Bone marrow (tissue), 2 donors: ENCODE measurements at regions not wholly inside any gene's neighbourhood (a gene's known extent, or its start where the extent isn't known, plus 50 kb on each side); places are given as distances from the start of the nearest gene placed in this dataset.

Experiments used
- DNase-seq, 2 donors: peaks; one replicate each; lab custom pipeline; 2025; lab: John Stamatoyannopoulos, UW

GRCh38 chr2:5343785-5344335 lies 348.3 kb upstream of the SOX11 start:
- no peak for DNase-seq

GRCh38 chr2:5352286-5352685 lies 339.9 kb upstream of the SOX11 start:
- no peak for DNase-seq

- no peak for DNase-seq
These were observed 338.6 kb upstream of the SOX11 start for GRCh38 chr2:5353565-5353964.

- DNase-seq, result no peak
These were observed 332.8 kb upstream of the SOX11 start for GRCh38 chr2:5359397-5359796.

- DNase-seq, result no peak
These were observed 332.1 kb upstream of the SOX11 start for GRCh38 chr2:5360081-5360480.

- DNase-seq, result no peak
These were observed 327.8 kb upstream of the SOX11 start for GRCh38 chr2:5364361-5364760.

- DNase-seq, result peak in 1 of 2 donors; percentile 41
These were observed 326.2 kb upstream of the SOX11 start for GRCh38 chr2:5365871-5366461.

- DNase-seq, result no peak
These were observed 324.9 kb upstream of the SOX11 start for GRCh38 chr2:5367321-5367720.

- DNase-seq, result no peak
These were observed 323.9 kb upstream of the SOX11 start for GRCh38 chr2:5368263-5368662.

GRCh38 chr2:5369510-5369909 lies 322.7 kb upstream of the SOX11 start:
- DNase-seq, result no peak

- no peak for DNase-seq
These were observed 322.0 kb upstream of the SOX11 start for GRCh38 chr2:5370158-5370557.

GRCh38 chr2:5372141-5372540 lies 320.0 kb upstream of the SOX11 start:
- DNase-seq, result no peak

GRCh38 chr2:5373200-5373599 lies 319.0 kb upstream of the SOX11 start:
- no peak for DNase-seq

- DNase-seq, result no peak
These were observed 317.4 kb upstream of the SOX11 start for GRCh38 chr2:5374762-5375161.

GRCh38 chr2:5377323-5377722 lies 314.9 kb upstream of the SOX11 start:
- no peak for DNase-seq

GRCh38 chr2:5379811-5380210 lies 312.4 kb upstream of the SOX11 start:
- no peak for DNase-seq

GRCh38 chr2:5385596-5385995 lies 306.6 kb upstream of the SOX11 start:
- no peak for DNase-seq

- DNase-seq, result no peak
These were observed 304.8 kb upstream of the SOX11 start for GRCh38 chr2:5387406-5387805.

GRCh38 chr2:5389740-5390139 lies 302.4 kb upstream of the SOX11 start:
- DNase-seq, result no peak

GRCh38 chr2:5391362-5391761 lies 300.8 kb upstream of the SOX11 start:
- no peak for DNase-seq

- no peak for DNase-seq
These were observed 299.5 kb upstream of the SOX11 start for GRCh38 chr2:5392658-5393057.

- DNase-seq, result no peak
These were observed 298.7 kb upstream of the SOX11 start for GRCh38 chr2:5393474-5393873.

- no peak for DNase-seq
These were observed 298.0 kb upstream of the SOX11 start for GRCh38 chr2:5394223-5394622.

GRCh38 chr2:5401115-5401657 lies 291.0 kb upstream of the SOX11 start:
- DNase-seq, result no peak
